T-helper 2 cell treated with Interferon-gamma antibody and Interleukin-4, amounts not matched to agents 5 μg/mL and 100 μg/mL, for 36 hours (primary cell): ENCODE measurements at regions not wholly inside any gene's neighbourhood (a gene's known extent, or its start where the extent isn't known, plus 50 kb on each side); places are given as distances from the start of the nearest gene placed in this dataset.

Source experiments
- DNase-seq: peaks from one replicate; pipeline ENCODE4 v3.0.0; 2021; ENCODE audit warnings: low spot score
- H3K27ac Mint-ChIP-seq: one replicate; pipeline ENCODE4 v1.8.0; 2021; ENCODE audit warnings: mild to moderate bottlenecking, mixed read lengths
- H3K27me3 Mint-ChIP-seq: one replicate; pipeline ENCODE4 v1.8.0; 2021; ENCODE audit warnings: low read depth, mixed read lengths
- H3K36me3 Mint-ChIP-seq: one replicate; pipeline ENCODE4 v1.8.0; 2021; ENCODE audit warnings: low read depth, mixed read lengths
- H3K4me1 Mint-ChIP-seq: one replicate; pipeline ENCODE4 v1.8.0; 2021; ENCODE audit warnings: low read depth, mixed read lengths
- H3K4me3 Mint-ChIP-seq: one replicate; pipeline ENCODE4 v1.8.0; 2022; ENCODE audit warnings: mild to moderate bottlenecking, moderate library complexity, mixed read lengths
- H3K9me3 Mint-ChIP-seq: one replicate; pipeline ENCODE4 v1.8.0; 2021; ENCODE audit warnings: mixed read lengths

DNA sequence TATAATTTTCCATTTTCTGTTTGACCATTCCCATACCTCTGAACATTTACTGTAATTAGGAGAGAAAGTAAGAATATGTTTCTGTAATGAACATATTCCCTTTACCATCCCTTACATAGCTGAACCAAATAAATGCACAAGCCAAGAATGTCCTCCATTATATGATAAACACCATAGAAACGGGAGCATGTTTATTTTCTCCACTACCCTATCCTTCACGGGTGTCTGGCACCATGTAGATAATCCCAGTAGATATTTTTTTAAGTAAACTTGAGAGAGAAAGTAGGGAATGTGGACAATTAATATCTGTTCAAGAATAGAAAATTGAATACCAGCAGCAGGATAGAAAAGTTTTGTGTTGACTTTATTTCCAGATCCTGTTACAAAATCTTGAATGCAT is 928.4 kb downstream of the EFNB2 start:
- Mint-ChIP-seq H3K9me3 (no peaks in the 10 kb centered on the region), H3K36me3 (no peaks in the 10 kb centered on the region), H3K27me3 (no peaks in the 10 kb centered on the region), H3K4me1 (no peaks in the 10 kb centered on the region), H3K4me3 (no peak overlapping the region), H3K27ac (no peak overlapping the region)
- DNase-seq: no peak

DNA sequence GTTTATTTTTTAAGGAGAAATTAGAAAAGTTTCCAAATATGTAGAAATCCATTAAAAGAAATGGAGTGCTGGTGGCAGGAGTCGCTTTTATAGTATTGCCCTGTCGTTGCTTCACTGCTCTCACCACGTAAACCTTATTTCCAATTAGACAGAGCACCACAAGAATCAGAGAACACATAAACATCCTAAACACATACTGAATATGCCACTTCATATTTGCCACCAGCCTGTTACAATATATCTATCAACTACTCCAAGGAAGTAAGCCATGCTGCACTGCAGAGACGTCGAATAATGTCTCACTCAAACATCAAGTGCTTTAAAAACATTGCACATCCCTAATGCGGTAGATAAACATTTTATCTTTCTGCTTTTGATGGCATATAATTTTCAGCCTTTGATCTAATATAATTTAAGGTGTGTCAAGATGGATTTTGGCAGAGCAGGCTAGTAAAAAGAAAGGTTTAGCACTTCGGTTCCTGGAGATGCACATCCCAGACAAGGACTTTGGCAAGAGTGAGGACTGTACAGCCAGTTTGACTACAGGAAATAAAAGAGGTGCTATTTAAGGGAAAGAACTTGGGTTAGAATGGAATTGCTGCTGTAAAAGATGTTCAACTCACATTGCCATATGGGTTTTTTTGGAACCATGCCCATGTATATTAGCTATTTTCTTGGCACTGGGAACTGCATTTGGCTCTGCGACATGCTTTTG is 932.3 kb downstream of the EFNB2 start:
- no peaks in the 10 kb centered on the region for H3K36me3 Mint-ChIP-seq
- H3K4me3 Mint-ChIP-seq: no peak overlapping the region

GRCh38 chr13:105599477-105600037 is 935.9 kb downstream of the EFNB2 start:
- H3K27ac Mint-ChIP-seq: no peak overlapping the region
- H3K4me3 Mint-ChIP-seq: no peak overlapping the region
- H3K4me1 Mint-ChIP-seq: no peaks in the 10 kb centered on the region
- H3K36me3 Mint-ChIP-seq: no peaks in the 10 kb centered on the region
- no peak for DNase-seq
- H3K9me3 Mint-ChIP-seq: peaks cover 5% of the 10 kb centered on the region
- no peaks in the 10 kb centered on the region for H3K27me3 Mint-ChIP-seq

More for the DNA sequence above, 932.3 kb downstream of the EFNB2 start:
- Mint-ChIP-seq H3K27me3 (no peaks in the 10 kb centered on the region), H3K27ac (no peak overlapping the region), H3K9me3 (peaks cover 5% of the 10 kb centered on the region), H3K4me1 (no peaks in the 10 kb centered on the region)
- DNase-seq: no peak

DNA sequence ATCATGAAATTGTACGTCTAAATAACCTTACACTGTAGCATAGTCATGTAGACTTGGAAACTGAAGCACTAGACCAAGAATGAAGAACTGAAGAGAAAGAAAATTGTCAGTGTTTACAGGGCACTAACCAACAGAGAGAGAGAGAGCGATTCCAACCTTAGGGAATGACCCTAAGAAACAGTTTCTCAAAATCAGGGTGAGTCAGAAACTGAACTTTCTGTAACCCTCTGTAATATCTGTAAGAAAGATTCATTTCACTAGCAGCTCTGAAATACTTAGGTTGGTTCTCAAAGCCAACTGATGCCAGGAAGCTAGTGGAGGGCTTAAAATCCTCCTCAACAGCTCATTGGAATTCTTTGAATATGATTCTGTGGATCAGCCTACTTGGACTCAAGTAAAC is 936.9 kb downstream of the EFNB2 start:
- Mint-ChIP-seq H3K27ac (no peak overlapping the region), H3K27me3 (no peaks in the 10 kb centered on the region), H3K4me3 (no peak overlapping the region), H3K36me3 (no peaks in the 10 kb centered on the region), H3K9me3 (peaks cover 5% of the 10 kb centered on the region), H3K4me1 (no peaks in the 10 kb centered on the region)
- no peak for DNase-seq

DNA sequence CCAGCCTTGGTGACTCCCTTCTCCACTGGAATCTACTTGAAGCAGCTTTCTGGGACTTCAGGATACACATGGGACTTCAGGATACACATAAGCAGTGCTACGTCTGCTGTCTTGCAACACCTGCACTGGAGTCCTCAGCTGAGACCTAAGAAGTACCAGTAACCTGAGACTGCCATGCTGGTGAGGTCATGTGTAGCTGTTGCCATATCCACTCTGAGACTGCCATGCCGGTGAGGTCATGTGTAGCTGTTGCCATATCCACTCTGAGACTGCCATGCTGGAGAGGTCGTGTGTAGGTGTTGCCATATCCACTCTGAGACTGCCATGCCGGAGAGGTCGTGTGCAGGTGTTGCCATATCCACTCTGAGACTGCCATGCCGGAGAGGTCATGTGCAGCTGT is 937.9 kb downstream of the EFNB2 start:
- H3K27ac Mint-ChIP-seq: no peak overlapping the region
- peaks cover 5% of the 10 kb centered on the region for H3K9me3 Mint-ChIP-seq
- H3K4me1 Mint-ChIP-seq: no peaks in the 10 kb centered on the region
- H3K36me3 Mint-ChIP-seq: no peaks in the 10 kb centered on the region
- H3K27me3 Mint-ChIP-seq: no peaks in the 10 kb centered on the region
- no peak overlapping the region for H3K4me3 Mint-ChIP-seq
- DNase-seq: no peak

DNA sequence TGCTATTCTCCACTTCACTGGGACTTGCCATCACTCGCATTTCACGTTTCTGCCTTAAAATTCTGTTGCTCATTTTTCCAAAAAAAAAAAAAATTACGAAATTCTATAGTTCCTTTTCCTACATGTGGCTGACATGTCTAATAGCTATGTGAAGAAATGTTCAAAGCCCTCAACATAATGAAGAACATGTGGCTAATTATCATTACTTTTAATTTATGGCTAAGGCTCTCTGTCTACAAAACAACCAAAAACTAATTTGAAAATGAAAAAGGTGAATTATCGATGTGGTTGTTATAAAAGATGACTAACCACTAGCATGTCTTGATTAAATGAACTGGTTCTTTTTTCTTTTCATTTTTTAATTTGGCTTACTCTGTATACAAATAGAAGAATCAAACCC is 940.0 kb downstream of the EFNB2 start:
- H3K27me3 Mint-ChIP-seq: no peaks in the 10 kb centered on the region
- DNase-seq: no peak
- H3K9me3 Mint-ChIP-seq: peaks cover 3% of the 10 kb centered on the region
- no peak overlapping the region for H3K4me3 Mint-ChIP-seq
- no peaks in the 10 kb centered on the region for H3K36me3 Mint-ChIP-seq
- no peak overlapping the region for H3K27ac Mint-ChIP-seq
- no peaks in the 10 kb centered on the region for H3K4me1 Mint-ChIP-seq

GRCh38 chr13:105591277-105591676 is 944.2 kb downstream of the EFNB2 start:
- Mint-ChIP-seq H3K4me1 (no peaks in the 10 kb centered on the region), H3K27me3 (no peaks in the 10 kb centered on the region), H3K9me3 (no peaks in the 10 kb centered on the region), H3K27ac (no peak overlapping the region), H3K4me3 (no peak overlapping the region), H3K36me3 (no peaks in the 10 kb centered on the region)
- no peak for DNase-seq

- Mint-ChIP-seq H3K27me3 (no peaks in the 10 kb centered on the region), H3K4me3 (no peak overlapping the region), H3K9me3 (no peaks in the 10 kb centered on the region), H3K4me1 (no peaks in the 10 kb centered on the region), H3K36me3 (no peaks in the 10 kb centered on the region), H3K27ac (no peak overlapping the region)
- no peak for DNase-seq
Observed at GRCh38 chr13:105587786-105588185, 947.7 kb downstream of the EFNB2 start.

DNA sequence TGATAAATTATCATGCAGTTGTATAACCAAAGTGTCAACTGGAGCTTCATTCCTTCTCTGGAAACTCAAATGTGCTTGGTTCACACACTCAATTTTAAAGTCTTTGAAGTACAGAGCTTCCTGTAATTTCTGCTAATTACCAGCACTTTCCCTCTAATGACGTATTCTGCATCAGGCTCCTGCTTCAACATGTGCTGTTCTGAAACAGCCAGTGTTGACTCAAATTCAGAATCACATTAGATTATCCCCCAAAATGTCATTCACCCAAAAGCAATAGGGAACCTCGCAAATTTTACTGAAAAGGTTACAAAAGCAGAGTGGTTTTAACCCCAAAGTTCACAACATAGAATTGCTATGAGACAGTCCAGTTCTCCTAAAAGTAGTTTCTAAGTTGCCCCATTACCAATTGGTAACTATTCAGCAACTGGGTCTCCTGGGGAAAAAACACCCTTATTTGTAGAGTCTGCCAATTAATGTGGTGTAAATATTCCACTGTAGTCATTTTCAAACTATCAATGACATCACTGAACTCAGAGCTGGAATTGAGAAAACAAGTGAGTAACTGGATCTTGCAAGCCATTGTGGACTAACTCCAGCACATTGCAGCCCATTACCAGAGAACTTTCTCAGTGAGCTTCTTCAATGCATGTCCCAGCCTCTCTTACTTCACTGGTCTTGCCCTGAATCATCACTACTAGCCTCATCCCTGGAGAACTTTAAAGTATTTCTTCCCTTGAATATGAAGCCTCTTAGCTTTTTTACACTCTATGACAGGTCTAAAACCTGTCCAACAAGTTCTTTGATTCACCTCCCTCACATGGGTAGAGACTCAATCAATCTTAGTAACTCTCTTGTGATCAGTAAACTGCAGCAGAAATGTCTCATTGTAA is 955.4 kb downstream of the EFNB2 start:
- Mint-ChIP-seq H3K36me3 (no peaks in the 10 kb centered on the region), H3K4me1 (no peaks in the 10 kb centered on the region)
- no peak for DNase-seq

DNA sequence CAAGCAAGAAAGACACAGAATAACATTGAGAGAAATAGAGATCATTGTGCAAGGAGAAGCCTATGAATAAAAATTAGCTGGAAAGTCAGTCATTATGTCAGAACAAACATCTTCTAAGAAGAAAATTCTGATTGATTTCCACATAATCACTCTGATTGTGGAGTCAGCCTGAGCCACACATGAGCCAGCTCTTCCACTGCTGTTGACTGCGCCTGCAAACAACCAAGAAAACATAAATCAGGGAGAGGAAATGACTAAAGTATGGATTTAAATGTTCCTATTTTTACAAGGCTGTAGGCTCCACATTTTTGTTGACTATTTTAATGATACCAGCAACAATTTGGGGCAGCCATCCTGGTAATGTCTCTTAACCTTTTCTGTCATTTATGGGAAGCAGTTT is 962.3 kb downstream of the EFNB2 start:
- H3K36me3 Mint-ChIP-seq: no peaks in the 10 kb centered on the region
- H3K9me3 Mint-ChIP-seq: peaks cover 4% of the 10 kb centered on the region
- H3K4me3 Mint-ChIP-seq: no peak overlapping the region
- no peak for DNase-seq
- no peaks in the 10 kb centered on the region for H3K27me3 Mint-ChIP-seq
- no peak overlapping the region for H3K27ac Mint-ChIP-seq
- no peaks in the 10 kb centered on the region for H3K4me1 Mint-ChIP-seq

More for the DNA sequence above, 955.4 kb downstream of the EFNB2 start:
- Mint-ChIP-seq H3K9me3 (peaks cover 4% of the 10 kb centered on the region), H3K27me3 (no peaks in the 10 kb centered on the region), H3K4me3 (no peak overlapping the region), H3K27ac (no peak overlapping the region)

DNA sequence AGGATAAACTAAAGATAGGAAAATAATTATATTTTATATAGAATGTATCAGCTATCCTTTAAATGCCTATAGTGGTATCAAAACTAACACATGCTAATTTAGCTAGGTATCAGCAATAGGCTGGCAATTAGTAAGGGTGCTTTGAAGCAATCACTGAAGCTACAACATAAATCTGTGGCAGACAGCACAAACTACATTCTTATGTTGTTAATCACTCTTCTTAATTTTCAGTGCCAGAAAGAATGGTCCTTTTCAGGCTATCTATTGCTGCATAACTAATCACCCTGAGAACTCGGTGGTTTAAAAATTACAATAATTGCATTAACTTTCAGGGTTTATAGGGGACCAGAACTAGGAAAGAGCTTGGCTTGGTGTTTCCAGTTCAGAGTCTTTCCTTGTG is 963.1 kb downstream of the EFNB2 start:
- Mint-ChIP-seq H3K9me3 (peaks cover 4% of the 10 kb centered on the region), H3K36me3 (no peaks in the 10 kb centered on the region), H3K4me1 (no peaks in the 10 kb centered on the region), H3K27ac (no peak overlapping the region), H3K4me3 (no peak overlapping the region), H3K27me3 (no peaks in the 10 kb centered on the region)
- no peak for DNase-seq

GRCh38 chr13:105569816-105570215 is 965.6 kb downstream of the EFNB2 start:
- no peak overlapping the region for H3K27ac Mint-ChIP-seq
- H3K4me3 Mint-ChIP-seq: no peak overlapping the region
- no peaks in the 10 kb centered on the region for H3K4me1 Mint-ChIP-seq
- no peaks in the 10 kb centered on the region for H3K36me3 Mint-ChIP-seq
- no peak for DNase-seq
- no peaks in the 10 kb centered on the region for H3K27me3 Mint-ChIP-seq
- no peaks in the 10 kb centered on the region for H3K9me3 Mint-ChIP-seq

GRCh38 chr13:105567951-105568525 is 967.4 kb downstream of the EFNB2 start:
- H3K36me3 Mint-ChIP-seq: no peaks in the 10 kb centered on the region
- H3K27ac Mint-ChIP-seq: no peak overlapping the region
- no peaks in the 10 kb centered on the region for H3K4me1 Mint-ChIP-seq
- no peaks in the 10 kb centered on the region for H3K27me3 Mint-ChIP-seq
- no peaks in the 10 kb centered on the region for H3K9me3 Mint-ChIP-seq
- no peak for DNase-seq
- no peak overlapping the region for H3K4me3 Mint-ChIP-seq

- DNase-seq: no peak
- no peaks in the 10 kb centered on the region for H3K36me3 Mint-ChIP-seq
- H3K4me1 Mint-ChIP-seq: no peaks in the 10 kb centered on the region
- no peaks in the 10 kb centered on the region for H3K9me3 Mint-ChIP-seq
- H3K4me3 Mint-ChIP-seq: no peak overlapping the region
- H3K27me3 Mint-ChIP-seq: no peaks in the 10 kb centered on the region
- H3K27ac Mint-ChIP-seq: no peak overlapping the region
Observed at GRCh38 chr13:105565136-105565727, 970.2 kb downstream of the EFNB2 start.
